BJ (cell line): ENCODE measurements at regions not wholly inside any gene's neighbourhood (a gene's known extent, or its start where the extent isn't known, plus 50 kb on each side); places are given as distances from the start of the nearest gene placed in this dataset.

ENCODE experiments used
- CTCF ChIA-PET: fragments of 350-600 bp; formaldehyde crosslinking; extraction: SDS; loops from one replicate; lab custom pipeline; 2021; ENCODE audit warnings: antibody characterized with exemption, inconsistent platforms; lab: Yijun Ruan, JAX
- POLR2A ChIA-PET: fragments of 300-600 bp; sonication (Branson Sonifier 250); formaldehyde crosslinking; extraction: SDS; loops from one replicate; lab custom pipeline; 2021; ENCODE audit warnings: antibody characterized with exemption; lab: Charles Lee
- DNase-seq: peaks from one replicate; pipeline ENCODE4 v3.0.0-alpha.2; 2011; ENCODE audit warnings: low read depth
- H3K27me3 ChIP-seq: 2 replicates; pipeline ENCODE4 v1.6.0; 2011; ENCODE audit warnings: low read length; ENCODE audit not compliant: control insufficient read depth, insufficient read depth
- H3K36me3 ChIP-seq: 2 replicates; pipeline ENCODE4 v1.5.1; 2011; ENCODE audit warnings: low read length; ENCODE audit not compliant: control insufficient read depth, insufficient read depth
- H3K4me3 ChIP-seq: 2 replicates; pipeline ENCODE4 v1.5.1; 2011; ENCODE audit warnings: low read depth, mild to moderate bottlenecking, control low read depth, low read length
- TF ChIP-seq, protein P1 (sequence below): IDR thresholded peaks from 2 replicates; pipeline ENCODE4 v1.5.1; 2011; ENCODE audit warnings: low read depth, mild to moderate bottlenecking, control low read depth, inconsistent platforms, low read length, moderate library complexity; ENCODE audit not compliant: insufficient read depth

DNA sequence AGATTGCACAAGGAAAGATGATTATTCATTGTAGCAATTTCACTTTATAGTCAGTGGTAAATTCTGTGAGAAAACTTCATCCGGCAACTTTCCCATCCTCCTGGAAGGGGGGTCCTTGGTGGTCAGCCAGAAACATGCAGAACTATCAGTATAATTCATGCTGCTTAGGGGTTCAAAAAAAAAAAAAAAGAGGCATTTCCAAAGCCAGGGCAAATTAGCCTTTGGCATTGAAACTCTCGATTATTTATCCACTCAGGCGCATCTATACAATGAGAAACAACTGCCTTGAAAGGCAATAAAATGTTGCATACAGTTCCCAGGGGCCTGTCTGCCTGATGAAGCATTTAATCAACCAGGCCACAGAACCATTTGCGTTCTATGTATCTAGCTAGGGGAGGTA, 263.3 kb downstream of the TMEM167A start:
- ChIA-PET POLR2A (no interaction called here), CTCF (no interaction called here)

DNA sequence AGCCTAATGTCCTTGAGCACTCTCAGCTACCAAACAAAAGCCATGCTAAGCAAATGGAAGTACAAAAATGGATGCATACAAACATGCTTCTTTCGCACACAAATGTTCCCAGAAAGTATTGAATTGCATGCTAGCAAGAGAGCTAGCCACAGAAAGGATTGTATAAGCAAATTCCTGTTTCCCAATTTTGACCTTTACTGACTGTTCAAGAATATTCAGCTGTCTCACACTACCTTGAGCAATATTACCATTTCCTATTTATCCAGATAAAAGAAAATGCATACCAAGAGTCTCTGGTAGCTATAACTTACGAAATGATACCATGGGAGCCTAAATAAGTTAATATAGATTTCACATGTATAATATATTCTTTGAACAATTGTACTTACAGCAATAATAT, 264.6 kb downstream of the TMEM167A start:
- DNase-seq = no peak
- ChIA-PET CTCF (interaction anchor here (0.6 to 0.7 kb wide), 3 partner anchors 93 to 774 kb away, joined by 3 to 4 read pairs (median 3); no protein-coding TSS in a partner anchor), POLR2A (no interaction called here)
- TF ChIP-seq, protein P1, sequence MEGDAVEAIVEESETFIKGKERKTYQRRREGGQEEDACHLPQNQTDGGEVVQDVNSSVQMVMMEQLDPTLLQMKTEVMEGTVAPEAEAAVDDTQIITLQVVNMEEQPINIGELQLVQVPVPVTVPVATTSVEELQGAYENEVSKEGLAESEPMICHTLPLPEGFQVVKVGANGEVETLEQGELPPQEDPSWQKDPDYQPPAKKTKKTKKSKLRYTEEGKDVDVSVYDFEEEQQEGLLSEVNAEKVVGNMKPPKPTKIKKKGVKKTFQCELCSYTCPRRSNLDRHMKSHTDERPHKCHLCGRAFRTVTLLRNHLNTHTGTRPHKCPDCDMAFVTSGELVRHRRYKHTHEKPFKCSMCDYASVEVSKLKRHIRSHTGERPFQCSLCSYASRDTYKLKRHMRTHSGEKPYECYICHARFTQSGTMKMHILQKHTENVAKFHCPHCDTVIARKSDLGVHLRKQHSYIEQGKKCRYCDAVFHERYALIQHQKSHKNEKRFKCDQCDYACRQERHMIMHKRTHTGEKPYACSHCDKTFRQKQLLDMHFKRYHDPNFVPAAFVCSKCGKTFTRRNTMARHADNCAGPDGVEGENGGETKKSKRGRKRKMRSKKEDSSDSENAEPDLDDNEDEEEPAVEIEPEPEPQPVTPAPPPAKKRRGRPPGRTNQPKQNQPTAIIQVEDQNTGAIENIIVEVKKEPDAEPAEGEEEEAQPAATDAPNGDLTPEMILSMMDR = no peak
- H3K4me3 ChIP-seq = no peak overlapping the region
- H3K27me3 ChIP-seq = no peaks in the 10 kb centered on the region
- no peaks in the 10 kb centered on the region for H3K36me3 ChIP-seq

More for the DNA sequence above, 263.3 kb downstream of the TMEM167A start:
- H3K27me3 ChIP-seq = no peaks in the 10 kb centered on the region
- H3K36me3 ChIP-seq = no peaks in the 10 kb centered on the region
- TF ChIP-seq, protein P1 = no peak
- DNase-seq = no peak
- no peak overlapping the region for H3K4me3 ChIP-seq

DNA sequence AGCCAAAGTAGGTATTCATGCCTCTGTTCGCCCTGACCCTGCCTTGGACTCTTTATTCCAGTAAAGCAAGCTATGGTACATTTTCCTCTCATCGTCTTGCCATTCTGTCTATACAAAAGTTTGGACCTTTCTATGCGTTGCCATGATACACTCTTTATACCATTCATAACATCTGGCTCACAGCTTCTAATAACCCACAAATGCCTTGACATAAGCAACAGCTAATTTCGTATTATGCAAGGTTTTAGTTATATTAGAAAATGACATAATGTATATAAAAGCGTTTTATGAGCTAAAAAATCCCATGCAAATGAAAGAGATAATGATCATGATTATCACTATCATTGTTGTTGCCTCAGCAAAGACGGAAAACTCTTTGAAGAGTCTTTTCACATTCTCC, 265.7 kb downstream of the TMEM167A start:
- no peaks in the 10 kb centered on the region for H3K36me3 ChIP-seq
- H3K4me3 ChIP-seq = no peak overlapping the region
- TF ChIP-seq, protein P1 = no peak
- CTCF ChIA-PET = interaction anchor here (0.5 to 1.1 kb wide), 5 partner anchors 14 to 697 kb away, joined by 3 read pairs; no protein-coding TSS in a partner anchor
- DNase-seq = no peak
- no peaks in the 10 kb centered on the region for H3K27me3 ChIP-seq
- POLR2A ChIA-PET = no interaction called here

DNA sequence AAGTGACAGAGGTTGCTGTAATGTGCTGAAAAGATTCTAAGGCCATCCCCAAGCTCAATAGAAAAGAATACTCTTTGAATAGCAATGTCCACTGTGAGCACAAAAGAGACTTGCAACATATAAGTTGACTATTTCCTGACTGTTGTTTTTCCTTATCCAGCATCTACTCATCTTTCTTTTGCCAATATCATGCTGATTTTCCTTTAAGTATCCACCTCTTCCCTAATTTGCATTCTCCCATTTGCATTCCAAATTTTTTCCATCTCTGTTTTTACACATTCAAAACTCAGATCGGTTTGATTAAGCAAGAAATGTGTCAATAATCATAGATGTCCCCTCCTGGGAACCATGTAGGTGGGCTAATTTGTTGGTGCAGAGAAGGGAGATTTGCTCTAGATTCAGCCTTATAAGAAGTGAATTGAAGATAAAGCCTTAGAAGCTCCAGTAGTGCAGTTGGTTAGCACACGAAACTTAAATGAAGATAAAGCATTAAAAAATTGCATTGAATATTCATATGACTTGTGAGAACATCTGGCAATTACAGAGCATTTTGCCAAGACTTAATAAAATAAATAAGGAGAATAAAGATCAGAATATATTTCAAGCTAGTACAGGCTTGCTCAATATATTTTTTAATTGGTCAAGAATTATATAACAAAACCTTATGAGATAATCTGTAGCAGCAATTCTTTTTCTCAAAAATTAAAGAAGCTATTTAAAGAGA, 267.6 kb downstream of the TMEM167A start:
- H3K27me3 ChIP-seq = no peaks in the 10 kb centered on the region
- CTCF ChIA-PET = no interaction called here
- H3K4me3 ChIP-seq = no peak overlapping the region
- TF ChIP-seq, protein P1 = no peak
- POLR2A ChIA-PET = no interaction called here
- DNase-seq = no peak
- H3K36me3 ChIP-seq = no peaks in the 10 kb centered on the region

DNA sequence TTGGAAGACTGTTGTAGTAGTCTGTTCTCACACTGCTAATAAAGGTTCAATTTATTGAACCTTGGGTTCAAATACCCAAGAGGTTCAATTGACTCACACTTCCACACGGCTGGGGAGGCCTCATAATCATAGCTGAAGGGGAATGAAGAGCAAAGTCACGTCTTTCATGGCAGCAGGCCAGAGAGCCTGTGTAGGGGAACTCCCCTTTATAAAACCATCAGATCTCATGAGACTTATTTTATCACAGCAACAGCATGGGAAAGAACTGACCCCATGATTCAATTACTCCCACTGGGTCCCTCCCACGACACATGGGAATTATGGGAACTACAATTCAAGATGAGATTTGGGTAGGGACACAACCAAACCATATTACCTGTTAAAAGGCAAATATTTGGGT, 268.2 kb downstream of the TMEM167A start:
- no peak overlapping the region for H3K4me3 ChIP-seq
- ChIA-PET CTCF (interaction anchor here (1.1 to 1.2 kb wide), 2 partner anchors 16 to 752 kb away, joined by 3 to 6 read pairs; no protein-coding TSS in a partner anchor), POLR2A (no interaction called here)
- TF ChIP-seq, protein P1 = no peak
- no peak for DNase-seq
- no peaks in the 10 kb centered on the region for H3K27me3 ChIP-seq
- H3K36me3 ChIP-seq = no peaks in the 10 kb centered on the region
